ENCODE measurements at regions not wholly inside any gene's neighbourhood (a gene's known extent, or its start where the extent isn't known, plus 50 kb on each side); places are given as distances from the start of the nearest gene placed in this dataset.

DNA sequence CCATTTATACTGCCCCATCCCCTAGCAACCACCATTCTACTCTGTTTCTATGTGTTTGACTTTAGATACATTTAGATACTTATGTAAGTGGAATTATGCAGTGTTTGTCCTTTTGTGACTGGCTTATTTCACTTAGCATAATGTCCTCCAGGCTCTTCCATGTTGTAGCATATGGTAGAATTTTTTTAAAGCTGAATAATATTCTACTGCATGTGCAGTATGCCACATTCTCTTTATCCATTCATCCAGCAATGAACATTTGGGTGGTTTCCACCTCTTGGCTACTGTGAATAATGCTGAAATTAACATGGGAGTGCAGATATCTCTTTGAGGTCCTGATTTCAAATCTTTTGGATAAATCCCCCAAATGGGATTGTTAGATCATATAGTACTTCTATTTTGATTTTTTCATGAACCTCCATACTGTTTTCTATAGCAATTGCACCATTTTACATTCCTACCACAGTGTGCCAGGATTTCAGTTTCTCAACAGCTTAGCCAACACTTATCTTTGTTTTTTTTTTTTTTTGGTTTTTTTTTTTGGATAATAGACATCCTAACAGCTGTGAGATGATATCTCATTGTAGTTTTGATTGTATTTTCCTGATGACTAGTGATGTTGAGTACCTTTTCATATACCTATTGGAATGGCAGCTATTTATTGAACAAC is 105.9 kb upstream of the LNX1 start:
- TF ChIP-seq, protein P1, sequence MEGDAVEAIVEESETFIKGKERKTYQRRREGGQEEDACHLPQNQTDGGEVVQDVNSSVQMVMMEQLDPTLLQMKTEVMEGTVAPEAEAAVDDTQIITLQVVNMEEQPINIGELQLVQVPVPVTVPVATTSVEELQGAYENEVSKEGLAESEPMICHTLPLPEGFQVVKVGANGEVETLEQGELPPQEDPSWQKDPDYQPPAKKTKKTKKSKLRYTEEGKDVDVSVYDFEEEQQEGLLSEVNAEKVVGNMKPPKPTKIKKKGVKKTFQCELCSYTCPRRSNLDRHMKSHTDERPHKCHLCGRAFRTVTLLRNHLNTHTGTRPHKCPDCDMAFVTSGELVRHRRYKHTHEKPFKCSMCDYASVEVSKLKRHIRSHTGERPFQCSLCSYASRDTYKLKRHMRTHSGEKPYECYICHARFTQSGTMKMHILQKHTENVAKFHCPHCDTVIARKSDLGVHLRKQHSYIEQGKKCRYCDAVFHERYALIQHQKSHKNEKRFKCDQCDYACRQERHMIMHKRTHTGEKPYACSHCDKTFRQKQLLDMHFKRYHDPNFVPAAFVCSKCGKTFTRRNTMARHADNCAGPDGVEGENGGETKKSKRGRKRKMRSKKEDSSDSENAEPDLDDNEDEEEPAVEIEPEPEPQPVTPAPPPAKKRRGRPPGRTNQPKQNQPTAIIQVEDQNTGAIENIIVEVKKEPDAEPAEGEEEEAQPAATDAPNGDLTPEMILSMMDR (conservative IDR thresholded peaks at IDR 0.05; ENCODE audit: low read depth, low read length): no peak
- DNase-seq (ENCODE audit: low read depth): no peak
- H3K4me3 ChIP-seq (ENCODE audit: low read length): no peak overlapping the region

DNA sequence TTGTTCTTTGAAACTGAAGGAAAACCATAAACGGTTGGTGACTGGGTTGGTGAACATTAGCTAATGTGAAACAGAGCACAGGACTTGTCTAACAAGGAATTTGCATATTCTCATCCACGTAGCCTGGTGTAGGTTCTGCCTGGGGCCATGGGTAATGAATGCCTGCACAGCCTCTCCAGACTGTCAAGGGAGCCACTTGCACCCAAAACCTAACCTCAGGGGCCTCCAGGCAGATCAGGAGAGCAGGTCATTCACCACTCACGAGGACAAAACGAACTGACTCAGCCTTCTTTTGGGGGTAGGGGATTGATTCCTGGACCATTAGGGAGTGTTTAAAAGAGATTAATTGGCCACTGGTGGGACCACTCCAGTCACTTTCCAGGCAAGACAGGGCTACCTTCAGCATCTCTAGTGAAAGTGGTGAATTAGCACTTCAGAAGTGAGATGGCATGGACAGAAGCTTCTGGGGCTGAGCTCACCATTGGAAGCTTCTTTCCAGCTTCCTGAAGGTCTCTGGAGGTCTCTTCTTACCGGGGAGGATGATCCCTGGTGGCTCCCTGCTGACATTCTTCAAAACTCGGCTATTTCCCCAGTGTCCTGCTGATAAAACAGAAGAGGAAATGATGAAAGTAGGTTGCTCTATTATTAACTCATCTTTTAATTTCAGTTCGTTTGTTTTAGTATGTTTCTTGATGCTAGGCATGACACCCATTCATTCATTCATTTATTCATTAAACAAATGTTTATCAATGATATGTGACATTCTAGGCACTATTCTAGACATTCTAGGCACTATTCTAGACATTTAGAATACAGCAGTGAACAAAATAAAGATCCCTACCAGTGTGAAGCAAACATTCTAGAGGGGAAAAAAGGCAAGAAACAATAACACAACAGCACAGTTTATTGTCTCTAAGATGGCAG is 104.5 kb upstream of the LNX1 start:
- no peak overlapping the region for H3K4me3 ChIP-seq (ENCODE audit: low read length)
- TF ChIP-seq, protein P1 (conservative IDR thresholded peaks at IDR 0.05; ENCODE audit: low read depth, low read length): no peak
- no peak for DNase-seq (ENCODE audit: low read depth)

DNA sequence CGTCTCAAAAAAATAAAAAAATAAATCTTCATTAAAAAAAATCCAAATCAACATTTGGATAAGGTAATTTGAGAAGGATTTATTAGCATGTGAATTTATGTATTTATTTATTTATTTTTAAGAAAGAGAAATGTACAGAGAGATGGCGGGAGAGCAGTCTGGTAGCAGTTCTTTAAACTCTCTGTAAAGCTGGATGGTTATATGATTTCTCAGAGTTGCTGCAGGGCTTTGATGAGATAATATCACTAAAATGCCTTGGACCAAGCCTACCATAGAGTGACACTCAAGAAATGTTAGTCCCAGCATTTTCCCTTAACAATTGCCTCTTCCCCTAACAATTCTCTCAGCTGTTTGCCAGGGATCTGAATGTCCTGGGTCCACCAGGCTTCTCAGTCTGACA is 103.4 kb upstream of the LNX1 start:
- TF ChIP-seq, protein P1 (conservative IDR thresholded peaks at IDR 0.05; ENCODE audit: low read depth, low read length): no peak
- no peak for DNase-seq (ENCODE audit: low read depth)
- H3K4me3 ChIP-seq (ENCODE audit: low read length): no peak overlapping the region

DNA sequence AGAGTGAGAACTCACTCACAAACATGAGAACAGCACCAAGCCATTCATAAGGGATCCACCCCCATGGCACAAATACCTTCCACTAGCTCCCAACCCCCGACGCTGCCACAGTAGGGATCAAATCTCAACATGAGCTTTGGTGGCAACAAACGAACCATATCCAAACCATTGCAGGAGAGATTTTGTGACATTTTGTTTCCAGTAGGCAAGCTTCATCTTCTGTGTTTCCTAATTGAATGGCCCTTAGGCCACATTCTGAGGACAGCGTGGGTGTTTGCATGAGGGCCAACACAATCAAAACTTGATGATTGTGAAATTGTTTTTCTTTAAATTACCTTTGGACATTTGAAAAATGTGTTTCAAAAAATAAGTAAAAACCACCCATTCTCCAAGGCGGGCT is 102.6 kb upstream of the LNX1 start:
- no peak for DNase-seq (ENCODE audit: low read depth)
- H3K4me3 ChIP-seq (ENCODE audit: low read length): no peak overlapping the region
- TF ChIP-seq, protein P1 (conservative IDR thresholded peaks at IDR 0.05; ENCODE audit: low read depth, low read length): no peak

DNA sequence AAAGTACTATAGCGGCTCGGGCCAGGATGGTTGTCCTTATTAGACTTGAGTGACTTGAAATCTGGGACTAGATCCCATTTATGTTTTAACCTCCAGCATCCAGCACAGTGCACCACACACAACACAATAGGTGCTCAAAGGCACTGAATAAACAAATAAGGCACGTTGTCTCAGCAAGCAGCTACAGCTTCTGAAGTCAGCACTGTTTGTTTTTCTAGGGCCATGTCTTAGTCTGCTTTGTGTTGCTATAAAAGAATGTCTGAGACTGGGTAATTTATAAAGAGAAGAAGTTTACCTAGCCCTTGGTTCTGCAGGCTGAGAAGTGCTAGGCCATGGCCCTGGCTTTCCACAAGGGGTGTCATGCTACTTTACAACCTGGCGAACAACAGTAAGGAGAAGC is 102.1 kb upstream of the LNX1 start:
- TF ChIP-seq, protein P1 (conservative IDR thresholded peaks at IDR 0.05; ENCODE audit: low read depth, low read length): no peak
- DNase-seq (ENCODE audit: low read depth): no peak
- no peak overlapping the region for H3K4me3 ChIP-seq (ENCODE audit: low read length)

DNA sequence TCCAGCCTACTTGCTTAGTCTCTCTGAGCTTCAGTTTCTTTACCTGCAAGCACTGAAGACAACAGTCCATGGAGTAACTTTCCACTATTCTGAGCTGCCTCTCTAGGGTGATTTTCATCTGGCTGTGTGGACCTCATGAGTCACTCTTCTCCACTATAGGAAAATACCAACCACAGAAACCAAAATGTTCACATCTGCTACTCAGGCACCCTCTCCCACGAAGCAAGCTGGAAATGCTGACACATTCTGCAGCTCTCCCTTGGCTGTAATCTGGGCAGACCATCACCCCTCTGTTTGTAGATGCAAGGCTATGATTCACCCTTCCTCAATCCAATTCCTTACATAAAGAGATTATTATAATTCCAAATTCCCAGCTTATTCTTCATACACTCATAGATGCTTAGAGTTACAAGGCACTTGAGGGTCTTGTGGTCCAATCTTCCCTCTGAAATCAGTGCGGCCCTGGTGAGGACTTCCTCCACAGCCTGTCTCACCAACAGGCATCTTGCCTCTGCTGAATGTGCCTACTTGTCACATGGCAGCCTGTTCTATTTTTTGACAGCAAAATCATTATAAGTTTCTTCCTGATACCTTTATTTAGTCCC is 97.0 kb upstream of the LNX1 start:
- TF ChIP-seq, protein P1 (conservative IDR thresholded peaks at IDR 0.05; ENCODE audit: low read depth, low read length): no peak
- DNase-seq (ENCODE audit: low read depth): peak; percentile 46
- no peak overlapping the region for H3K4me3 ChIP-seq (ENCODE audit: low read length)

All from retinal pigment epithelial cell (primary cell).